ENCODE measurements at regions not wholly inside any gene's neighbourhood (a gene's known extent, or its start where the extent isn't known, plus 50 kb on each side); places are given as distances from the start of the nearest gene placed in this dataset.

GRCh38 chr20:6299456-6299855 is 176.6 kb upstream of the FERMT1 start:
- Histone ChIP-seq H3K4me3 (replicated peaks; ENCODE audit: low read depth, low read length) (no peak overlapping the region), H3K36me3 (ENCODE audit: control insufficient read depth, insufficient read depth, low read length) (no peaks in the 10 kb centered on the region), H3K27me3 (replicated peaks; ENCODE audit: control insufficient read depth, insufficient read depth, low read length) (no peaks in the 10 kb centered on the region)
- DNase-seq (ENCODE audit: extremely low read depth, insufficient read length): no peak
- TF ChIP-seq CTCF (IDR thresholded peaks at IDR 0.05; ENCODE audit: insufficient read depth, low read length, poor library complexity, severe bottlenecking): no peak

- Histone ChIP-seq H3K27me3 (replicated peaks; ENCODE audit: control insufficient read depth, insufficient read depth, low read length) (no peaks in the 10 kb centered on the region), H3K36me3 (ENCODE audit: control insufficient read depth, insufficient read depth, low read length) (no peaks in the 10 kb centered on the region), H3K4me3 (replicated peaks; ENCODE audit: low read depth, low read length) (no peak overlapping the region)
- no peak for TF ChIP-seq CTCF (IDR thresholded peaks at IDR 0.05; ENCODE audit: insufficient read depth, low read length, poor library complexity, severe bottlenecking)
- no peak for DNase-seq (ENCODE audit: extremely low read depth, insufficient read length)
These were observed 175.2 kb upstream of the FERMT1 start for GRCh38 chr20:6298049-6298448.

GRCh38 chr20:6295867-6296256 is 173.0 kb upstream of the FERMT1 start:
- DNase-seq (ENCODE audit: extremely low read depth, insufficient read length): no peak
- TF ChIP-seq CTCF (IDR thresholded peaks at IDR 0.05; ENCODE audit: insufficient read depth, low read length, poor library complexity, severe bottlenecking): no peak
- no peaks in the 10 kb centered on the region for H3K27me3 ChIP-seq (replicated peaks; ENCODE audit: control insufficient read depth, insufficient read depth, low read length)
- no peak overlapping the region for H3K4me3 ChIP-seq (replicated peaks; ENCODE audit: low read depth, low read length)
- no peaks in the 10 kb centered on the region for H3K36me3 ChIP-seq (ENCODE audit: control insufficient read depth, insufficient read depth, low read length)

- TF ChIP-seq CTCF (IDR thresholded peaks at IDR 0.05; ENCODE audit: insufficient read depth, low read length, poor library complexity, severe bottlenecking): no peak
- Histone ChIP-seq H3K4me3 (replicated peaks; ENCODE audit: low read depth, low read length) (no peak overlapping the region), H3K27me3 (replicated peaks; ENCODE audit: control insufficient read depth, insufficient read depth, low read length) (no peaks in the 10 kb centered on the region), H3K36me3 (ENCODE audit: control insufficient read depth, insufficient read depth, low read length) (no peaks in the 10 kb centered on the region)
- no peak for DNase-seq (ENCODE audit: extremely low read depth, insufficient read length)
These were observed 172.5 kb upstream of the FERMT1 start for GRCh38 chr20:6295127-6295866.

- H3K4me3 ChIP-seq (replicated peaks; ENCODE audit: low read depth, low read length): no peak overlapping the region
- TF ChIP-seq CTCF (IDR thresholded peaks at IDR 0.05; ENCODE audit: insufficient read depth, low read length, poor library complexity, severe bottlenecking): no peak
- H3K27me3 ChIP-seq (replicated peaks; ENCODE audit: control insufficient read depth, insufficient read depth, low read length): no peaks in the 10 kb centered on the region
- no peaks in the 10 kb centered on the region for H3K36me3 ChIP-seq (ENCODE audit: control insufficient read depth, insufficient read depth, low read length)
- DNase-seq (ENCODE audit: extremely low read depth, insufficient read length): no peak
These were observed 164.6 kb upstream of the FERMT1 start for GRCh38 chr20:6287471-6287870.

- Histone ChIP-seq H3K36me3 (ENCODE audit: control insufficient read depth, insufficient read depth, low read length) (no peaks in the 10 kb centered on the region), H3K4me3 (replicated peaks; ENCODE audit: low read depth, low read length) (no peak overlapping the region), H3K27me3 (replicated peaks; ENCODE audit: control insufficient read depth, insufficient read depth, low read length) (no peaks in the 10 kb centered on the region)
- DNase-seq (ENCODE audit: extremely low read depth, insufficient read length): no peak
- TF ChIP-seq CTCF (IDR thresholded peaks at IDR 0.05; ENCODE audit: insufficient read depth, low read length, poor library complexity, severe bottlenecking): no peak
These were observed 159.8 kb upstream of the FERMT1 start for GRCh38 chr20:6282642-6283041.

Measured in GM06990 (cell line).